GM21786 (cell line): ENCODE measurements at regions not wholly inside any gene's neighbourhood (a gene's known extent, or its start where the extent isn't known, plus 50 kb on each side); places are given as distances from the start of the nearest gene placed in this dataset.
"Not testable (repeated sequence)": the region's sequence is repeated elsewhere in the genome, so short reads cannot be mapped to it uniquely, and the experiment has no call there.

ENCODE experiments used
- ATAC-seq: cut with Tn5 transposase; IDR thresholded peaks from one replicate; pipeline ENCODE4 v1.9.1; 2021; ENCODE audit not compliant: unreplicated experiment

GRCh38 chr16:87108278-87108677 is 208.9 kb downstream of the C16orf95 start:
- ATAC-seq, result no peak

GRCh38 chr16:87108941-87109340 is 208.3 kb downstream of the C16orf95 start:
- no peak for ATAC-seq

GRCh38 chr16:87114832-87115231 is 202.4 kb downstream of the C16orf95 start:
- no peak for ATAC-seq

- no peak for ATAC-seq
Observed at GRCh38 chr16:87115646-87116045, 201.5 kb downstream of the C16orf95 start.

GRCh38 chr16:87117936-87118335 is 199.3 kb downstream of the C16orf95 start:
- ATAC-seq, result no peak

GRCh38 chr16:87119168-87119567 is 198.0 kb downstream of the C16orf95 start:
- no peak for ATAC-seq

GRCh38 chr16:87119748-87120147 is 197.4 kb downstream of the C16orf95 start:
- ATAC-seq, result no peak

- no peak for ATAC-seq
Observed at GRCh38 chr16:87121816-87122215, 195.4 kb downstream of the C16orf95 start.

- ATAC-seq, result no peak
Observed at GRCh38 chr16:87123356-87124001, 193.7 kb downstream of the C16orf95 start.

GRCh38 chr16:87124405-87124804 is 192.8 kb downstream of the C16orf95 start:
- not testable (repeated sequence) for ATAC-seq

GRCh38 chr16:87125206-87126155 is 191.7 kb downstream of the C16orf95 start:
- no peak for ATAC-seq

- ATAC-seq, result no peak
Observed at GRCh38 chr16:87126403-87127025, 190.7 kb downstream of the C16orf95 start.

GRCh38 chr16:87127061-87127765 is 190.0 kb downstream of the C16orf95 start:
- ATAC-seq, result no peak

- no peak for ATAC-seq
Observed at GRCh38 chr16:87127766-87128147, 189.4 kb downstream of the C16orf95 start.

- no peak for ATAC-seq
Observed at GRCh38 chr16:87129771-87130170, 187.4 kb downstream of the C16orf95 start.

GRCh38 chr16:87131061-87131995 is 185.9 kb downstream of the C16orf95 start:
- no peak for ATAC-seq

GRCh38 chr16:87131996-87132345 is 185.2 kb downstream of the C16orf95 start:
- no peak for ATAC-seq

- ATAC-seq, result no peak
Observed at GRCh38 chr16:87132361-87133014, 184.7 kb downstream of the C16orf95 start.

GRCh38 chr16:87133112-87133850 is 183.9 kb downstream of the C16orf95 start:
- no peak for ATAC-seq
